Endodermal cell (in vitro differentiated cells): ENCODE measurements at regions not wholly inside any gene's neighbourhood (a gene's known extent, or its start where the extent isn't known, plus 50 kb on each side); places are given as distances from the start of the nearest gene placed in this dataset.

ENCODE experiments used
- DNase-seq: peaks from one replicate; pipeline ENCODE4 v3.0.0-alpha.2; 2017
- H3K27ac ChIP-seq: 2 replicates; pipeline ENCODE4 v1.5.1; 2013; ENCODE audit warnings: mild to moderate bottlenecking, low read depth, low read length, moderate library complexity
- H3K27me3 ChIP-seq: 2 replicates; pipeline ENCODE4 v1.6.1; 2013; ENCODE audit warnings: mild to moderate bottlenecking, low read length, moderate library complexity; ENCODE audit not compliant: insufficient read depth, control insufficient read depth, poor library complexity, severe bottlenecking
- H3K36me3 ChIP-seq: 2 replicates; pipeline ENCODE4 v1.7.0; 2013; ENCODE audit warnings: mild to moderate bottlenecking, low read length, moderate library complexity; ENCODE audit not compliant: control insufficient read depth, insufficient read depth
- H3K4me1 ChIP-seq: one replicate; pipeline ENCODE4 v1.7.0; 2013; ENCODE audit warnings: low read length; ENCODE audit not compliant: control insufficient read depth, insufficient read depth
- H3K4me3 ChIP-seq: 2 replicates; pipeline ENCODE4 v1.5.1; 2013; ENCODE audit warnings: mild to moderate bottlenecking, low read length, moderate library complexity
- H3K9ac ChIP-seq: 2 replicates; pipeline ENCODE4 v1.6.1; 2013; ENCODE audit warnings: mild to moderate bottlenecking, low read length, moderate library complexity; ENCODE audit not compliant: poor library complexity, severe bottlenecking; ENCODE audit errors: extremely low read depth
- H3K9me3 ChIP-seq: 2 replicates; pipeline ENCODE4 v1.6.1; 2013; ENCODE audit warnings: mild to moderate bottlenecking, low read length, moderate library complexity; ENCODE audit not compliant: control insufficient read depth
- H3K27ac Mint-ChIP-seq: 2 replicates; pipeline ENCODE4 v1.8.0; 2020; ENCODE audit warnings: mixed read lengths
- H3K27me3 Mint-ChIP-seq: 2 replicates; pipeline ENCODE4 v1.8.0; 2021; ENCODE audit warnings: mild to moderate bottlenecking, mixed read lengths; ENCODE audit not compliant: insufficient read depth
- H3K36me3 Mint-ChIP-seq: 2 replicates; pipeline ENCODE4 v1.8.0; 2020; ENCODE audit warnings: low read depth, mixed read lengths
- H3K4me1 Mint-ChIP-seq: 2 replicates; pipeline ENCODE4 v1.8.0; 2020; ENCODE audit warnings: mixed read lengths
- H3K4me3 Mint-ChIP-seq: 2 replicates; pipeline ENCODE4 v1.8.0; 2020; ENCODE audit warnings: mild to moderate bottlenecking, moderate library complexity, mixed read lengths
- H3K9me3 Mint-ChIP-seq: 2 replicates; pipeline ENCODE4 v1.8.0; 2020; ENCODE audit warnings: mild to moderate bottlenecking, mixed read lengths
- CTCF ChIP-seq: fragments of 200-600 bp; sonication (generic); conservative IDR thresholded peaks from 2 replicates; pipeline ENCODE4 v1.5.0; 2021; ENCODE audit warnings: antibody characterized with exemption, mild to moderate bottlenecking
- WGBS, 2 experiments: methylation state at CpG; one replicate each; pipeline versions ENCODE4 v1.1.5 to v1.1.7; 2013; ENCODE audit warnings: missing lambda C conversion rate in 2 of 2, mixed read lengths in 1 of 2; ENCODE audit not compliant: insufficient coverage in 1 of 2, insufficient read length in 1 of 2; 5-methylcytosine and 5-hydroxymethylcytosine counted together

- Histone ChIP-seq H3K4me3 (no peak overlapping the region), H3K4me1 (no peaks in the 10 kb centered on the region), H3K9me3 (peaks cover 10% of the 10 kb centered on the region), H3K27me3 (peaks cover 10% of the 10 kb centered on the region), H3K36me3 (no peaks in the 10 kb centered on the region), H3K9ac (no peak overlapping the region), H3K27ac (no peak overlapping the region)
- Mint-ChIP-seq H3K4me3 (no peak overlapping the region), H3K4me1 (peaks cover 6% of the 10 kb centered on the region), H3K36me3 (no peaks in the 10 kb centered on the region), H3K27ac (no peak overlapping the region), H3K9me3 (peaks cover 7% of the 10 kb centered on the region), H3K27me3 (peaks cover 20% of the 10 kb centered on the region)
- TF ChIP-seq CTCF, result no peak
- WGBS, 2 experiments, result 67% methylated on average over 3 of the region's 3 CpGs; no CpG with 5 or more reads in 1 of the 2 experiments
- no peak for DNase-seq
Observed at GRCh38 chr2:24423095-24423494, 62.8 kb upstream of the ITSN2 start.

- Histone ChIP-seq H3K4me3 (no peak overlapping the region), H3K9ac (no peak overlapping the region), H3K27me3 (peaks cover 10% of the 10 kb centered on the region), H3K4me1 (no peaks in the 10 kb centered on the region), H3K9me3 (peaks cover 10% of the 10 kb centered on the region), H3K27ac (no peak overlapping the region), H3K36me3 (no peaks in the 10 kb centered on the region)
- Mint-ChIP-seq H3K4me1 (peaks cover 6% of the 10 kb centered on the region), H3K27ac (no peak overlapping the region), H3K27me3 (peaks cover 14% of the 10 kb centered on the region), H3K36me3 (no peaks in the 10 kb centered on the region), H3K9me3 (peaks cover 5% of the 10 kb centered on the region), H3K4me3 (no peak overlapping the region)
- peak; percentile 77 for TF ChIP-seq CTCF
- 28 to 30% methylated on average over 3 to 4 of the region's 4 CpGs for WGBS, 2 experiments
- peak; percentile 90 for DNase-seq
Observed at GRCh38 chr2:24421668-24422067, 61.3 kb upstream of the ITSN2 start.

- 60 to 73% methylated on average over 1 of the region's 1 CpG for WGBS, 2 experiments
- no peaks in the 10 kb centered on the region for H3K36me3 Mint-ChIP-seq
Observed at GRCh38 chr2:24420373-24420772, 60.0 kb upstream of the ITSN2 start.

More at GRCh38 chr2:24420373-24420772, 60.0 kb upstream of the ITSN2 start:
- Histone ChIP-seq H3K36me3 (no peaks in the 10 kb centered on the region), H3K4me3 (no peak overlapping the region), H3K27me3 (peaks cover under 1% of the 10 kb centered on the region), H3K9me3 (peaks cover 10% of the 10 kb centered on the region), H3K4me1 (no peaks in the 10 kb centered on the region), H3K27ac (no peak overlapping the region), H3K9ac (no peak overlapping the region)
- Mint-ChIP-seq H3K4me3 (no peak overlapping the region), H3K9me3 (peaks cover 5% of the 10 kb centered on the region), H3K27ac (no peak overlapping the region), H3K4me1 (peaks cover 6% of the 10 kb centered on the region), H3K27me3 (peaks cover 3% of the 10 kb centered on the region)
- TF ChIP-seq CTCF, result no peak
- no peak for DNase-seq
